H9 (cell line): ENCODE measurements at regions not wholly inside any gene's neighbourhood (a gene's known extent, or its start where the extent isn't known, plus 50 kb on each side); places are given as distances from the start of the nearest gene placed in this dataset.

ENCODE experiments used
- DNase-seq: peaks from one replicate; pipeline ENCODE4 v3.0.0-alpha.2; 2017
- H2AFZ ChIP-seq: one replicate; pipeline ENCODE4 v1.6.1; 2013; ENCODE audit warnings: mild to moderate bottlenecking, low read length, control low read depth, moderate library complexity
- H2AK5ac ChIP-seq: 2 replicates; pipeline ENCODE4 v1.6.1; 2013; ENCODE audit warnings: low read length, control low read depth, mixed read lengths; ENCODE audit not compliant: insufficient read length
- H2BK120ac ChIP-seq: one replicate; pipeline ENCODE4 v1.6.1; 2013; ENCODE audit warnings: low read depth, mild to moderate bottlenecking, low read length, control low read depth, inconsistent platforms; ENCODE audit not compliant: poor library complexity, severe bottlenecking
- H2BK12ac ChIP-seq: 2 replicates; pipeline ENCODE4 v1.6.1; 2013; ENCODE audit warnings: low read length, control low read depth, mixed read lengths, low read depth; ENCODE audit not compliant: insufficient read length
- H2BK15ac ChIP-seq: 2 replicates; pipeline ENCODE4 v1.6.1; 2013; ENCODE audit warnings: low read depth, low read length, control low read depth
- H2BK20ac ChIP-seq: one replicate; pipeline ENCODE4 v1.6.1; 2013; ENCODE audit warnings: low read depth, mild to moderate bottlenecking, low read length, control low read depth, inconsistent platforms; ENCODE audit not compliant: poor library complexity, severe bottlenecking
- H2BK5ac ChIP-seq: 2 replicates; pipeline ENCODE4 v1.6.1; 2013; ENCODE audit warnings: low read length, control low read depth, mixed read lengths; ENCODE audit not compliant: insufficient read length
- H3K14ac ChIP-seq: 2 replicates; pipeline ENCODE4 v1.6.1; 2013; ENCODE audit warnings: low read length, control low read depth; ENCODE audit not compliant: insufficient read depth
- H3K18ac ChIP-seq: 2 replicates; pipeline ENCODE4 v1.6.1; 2013; ENCODE audit warnings: low read depth, mild to moderate bottlenecking, mixed read lengths, low read length, control low read depth; ENCODE audit not compliant: insufficient read length
- H3K23ac ChIP-seq: 2 replicates; pipeline ENCODE4 v1.6.1; 2013; ENCODE audit warnings: low read length, control low read depth, mixed read lengths, low read depth; ENCODE audit not compliant: insufficient read length
- H3K23me2 ChIP-seq: 2 replicates; pipeline ENCODE4 v1.6.1; 2013; ENCODE audit warnings: low read depth, mild to moderate bottlenecking, mixed read lengths, low read length, control low read depth; ENCODE audit not compliant: insufficient read length, poor library complexity, severe bottlenecking
- H3K27ac ChIP-seq: 2 replicates; pipeline ENCODE4 v1.5.1; 2013; ENCODE audit warnings: low read length, control low read depth, mixed read lengths, low read depth; ENCODE audit not compliant: insufficient read length
- H3K27me3 ChIP-seq: 2 replicates; pipeline ENCODE4 v1.6.1; 2013; ENCODE audit warnings: low read length, control low read depth, inconsistent platforms; ENCODE audit not compliant: insufficient read depth
- H3K4ac ChIP-seq: 2 replicates; pipeline ENCODE4 v1.6.1; 2013; ENCODE audit warnings: low read depth, mild to moderate bottlenecking, control low read depth, inconsistent platforms, low read length, moderate library complexity
- H3K4me1 ChIP-seq: 2 replicates; pipeline ENCODE4 v1.6.1; 2013; ENCODE audit warnings: low read length, control low read depth, inconsistent platforms; ENCODE audit not compliant: insufficient read depth
- H3K4me2 ChIP-seq: 2 replicates; pipeline ENCODE4 v1.6.1; 2013; ENCODE audit warnings: low read length, control low read depth, mixed read lengths; ENCODE audit not compliant: insufficient read length, insufficient read depth
- H3K56ac ChIP-seq: 2 replicates; pipeline ENCODE4 v1.6.1; 2013; ENCODE audit warnings: low read depth, mild to moderate bottlenecking, mixed read lengths, low read length, control low read depth; ENCODE audit not compliant: insufficient read length
- H3K79me1 ChIP-seq: 2 replicates; pipeline ENCODE4 v1.6.1; 2013; ENCODE audit warnings: low read depth, mild to moderate bottlenecking, moderate library complexity, low read length, control low read depth, inconsistent platforms; ENCODE audit not compliant: insufficient read depth, poor library complexity, severe bottlenecking
- H3K79me2 ChIP-seq: 2 replicates; pipeline ENCODE4 v1.6.1; 2013; ENCODE audit warnings: low read length, control low read depth, inconsistent platforms; ENCODE audit not compliant: insufficient read depth
- H3K9ac ChIP-seq: 2 replicates; pipeline ENCODE4 v1.6.1; 2013; ENCODE audit warnings: low read length, control low read depth, mixed read lengths; ENCODE audit not compliant: insufficient read length; ENCODE audit errors: extremely low read depth
- H3K9me3 ChIP-seq: one replicate; pipeline ENCODE4 v1.6.1; 2013; ENCODE audit warnings: low read depth, low read length, inconsistent platforms; ENCODE audit not compliant: control insufficient read depth
- H3T11ph ChIP-seq: one replicate; pipeline ENCODE4 v1.6.1; 2013; ENCODE audit warnings: mild to moderate bottlenecking, low read length, control low read depth, inconsistent platforms
- H4K20me1 ChIP-seq: one replicate; pipeline ENCODE4 v1.6.1; 2013; ENCODE audit not compliant: control insufficient read depth, insufficient read length, insufficient read depth
- H4K5ac ChIP-seq: 2 replicates; pipeline ENCODE4 v1.6.1; 2013; ENCODE audit warnings: low read depth, mild to moderate bottlenecking, mixed read lengths, low read length, control low read depth; ENCODE audit not compliant: insufficient read length
- H4K8ac ChIP-seq: replicated peaks from 2 replicates; pipeline ENCODE4 v1.6.1; 2013; ENCODE audit warnings: low read length, control low read depth, mixed read lengths, low read depth; ENCODE audit not compliant: insufficient read length
- H4K91ac ChIP-seq: 2 replicates; pipeline ENCODE4 v1.6.1; 2013; ENCODE audit warnings: low read depth, mild to moderate bottlenecking, moderate library complexity, mixed read lengths, low read length, control low read depth; ENCODE audit not compliant: insufficient read length
- H3K27ac Mint-ChIP-seq, 3 experiments: 2 replicates in 2 of 3; 3 replicates in 1 of 3; pipeline ENCODE4 v1.8.0; 2020 to 2021; ENCODE audit warnings: mixed read lengths in 3 of 3, mild to moderate bottlenecking in 1 of 3, moderate library complexity in 1 of 3
- H3K27me3 Mint-ChIP-seq: 2 replicates; pipeline ENCODE4 v1.8.0; 2021; ENCODE audit warnings: low read depth, mild to moderate bottlenecking, moderate library complexity, mixed read lengths
- H3K36me3 Mint-ChIP-seq, 3 experiments: 2 replicates in 2 of 3; 3 replicates in 1 of 3; pipeline ENCODE4 v1.8.0; 2020 to 2021; ENCODE audit warnings: low read depth in 3 of 3, mixed read lengths in 3 of 3; ENCODE audit not compliant: insufficient read depth in 1 of 3
- H3K4me1 Mint-ChIP-seq, 2 experiments: 2 replicates each; pipeline ENCODE4 v1.8.0; 2020; ENCODE audit warnings: mixed read lengths in 2 of 2
- H3K4me3 Mint-ChIP-seq, 2 experiments: 2 replicates in 1 of 2; 3 replicates in 1 of 2; pipeline ENCODE4 v1.8.0; 2020 to 2021; ENCODE audit warnings: mild to moderate bottlenecking in 2 of 2, mixed read lengths in 2 of 2, moderate library complexity in 1 of 2
- H3K9me3 Mint-ChIP-seq, 2 experiments: 2 replicates in 1 of 2; 3 replicates in 1 of 2; pipeline ENCODE4 v1.8.0; 2020; ENCODE audit warnings: mild to moderate bottlenecking in 2 of 2, mixed read lengths in 2 of 2, moderate library complexity in 1 of 2
- CTCF ChIP-seq: fragments of 200-600 bp; sonication (generic); conservative IDR thresholded peaks from 3 replicates; pipeline ENCODE4 v1.8.0; 2021; ENCODE audit warnings: antibody characterized with exemption, mild to moderate bottlenecking
- WGBS: extraction: QIAGEN DNeasy Blood & Tissue Kit; methylation state at CpG from one replicate; pipeline ENCODE4 v1.1.7; 2013; ENCODE audit warnings: missing lambda C conversion rate, low lambda C conversion rate, mixed read lengths; ENCODE audit not compliant: insufficient read length; ENCODE audit errors: extremely low coverage; 5-methylcytosine and 5-hydroxymethylcytosine counted together

DNA sequence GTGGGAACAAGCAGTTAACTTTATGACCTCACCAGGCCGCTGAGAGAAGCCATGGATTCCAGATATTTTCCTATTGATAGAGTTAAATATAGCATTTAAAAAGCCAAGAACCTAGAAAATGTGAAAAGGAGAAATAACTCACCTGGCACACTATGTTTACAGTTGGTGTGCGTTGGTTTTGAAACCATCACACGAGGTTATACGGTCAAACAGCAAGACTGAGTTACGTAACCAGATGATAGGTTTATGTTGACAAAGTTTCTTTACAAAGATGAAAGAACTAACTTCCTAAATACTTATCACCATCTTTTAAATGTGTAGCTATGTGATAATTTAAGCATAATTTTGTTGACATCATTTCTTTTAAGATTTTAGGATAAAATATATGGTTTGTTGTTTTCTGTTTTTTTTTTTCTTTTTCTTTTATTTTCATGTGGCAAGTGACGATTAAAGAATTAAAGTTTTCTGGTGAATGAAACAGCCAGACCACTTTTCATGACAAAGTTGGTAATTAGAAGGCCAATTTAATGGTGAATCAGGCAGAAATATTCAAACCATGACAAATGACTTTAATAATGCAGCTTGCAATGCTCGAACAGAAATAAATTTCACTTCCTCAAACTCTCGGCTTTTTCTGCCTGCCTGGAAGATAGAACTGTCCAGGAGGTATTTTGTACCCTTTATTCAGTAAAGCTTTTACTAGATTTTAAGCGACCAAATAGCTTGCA, 339.1 kb upstream of the OBI1 start:
- Histone ChIP-seq H2AK5ac (no peak overlapping the region), H2BK120ac (no peak overlapping the region), H2AFZ (no peak overlapping the region), H2BK12ac (no peak overlapping the region), H4K20me1 (no peaks in the 10 kb centered on the region), H3K56ac (no peak overlapping the region), H3K4ac (no peak overlapping the region), H3K79me1 (no peaks in the 10 kb centered on the region), H3K18ac (no peak overlapping the region), H3T11ph (no peak overlapping the region), H2BK5ac (no peak overlapping the region), H3K27ac (no peak overlapping the region), H3K9me3 (no peaks in the 10 kb centered on the region), H2BK15ac (no peak overlapping the region), H4K91ac (no peak overlapping the region), H3K9ac (no peak overlapping the region), H3K23ac (no peak overlapping the region), H4K5ac (no peak overlapping the region), H3K14ac (no peak overlapping the region), H3K4me2 (no peak overlapping the region), H3K23me2 (no peaks in the 10 kb centered on the region), H3K4me1 (peaks cover 2% of the 10 kb centered on the region; the same call in 1 of the 2 replicates), H3K27me3 (no peaks in the 10 kb centered on the region), H2BK20ac (no peak overlapping the region), H3K79me2 (no peaks in the 10 kb centered on the region), H4K8ac (no peak overlapping the region)
- Mint-ChIP-seq H3K36me3 (no peaks in the 10 kb centered on the region), H3K27me3 (no peaks in the 10 kb centered on the region), H3K9me3 (no peaks in the 10 kb centered on the region), H3K4me1 (peaks cover 16 to 22% of the 10 kb centered on the region in 2 experiments), H3K27ac (no peak overlapping the region), H3K4me3 (no peak overlapping the region)
- DNase-seq = no peak
- no peak for TF ChIP-seq CTCF
- no CpG with 5 or more reads among the region's 9 CpGs for WGBS
